Fibroblast of lung (primary cell): ENCODE measurements at regions not wholly inside any gene's neighbourhood (a gene's known extent, or its start where the extent isn't known, plus 50 kb on each side); places are given as distances from the start of the nearest gene placed in this dataset.

Source experiments
- DNase-seq, 2 donors: peaks; one replicate each; pipeline versions ENCODE4 v3.0.0 to v3.0.0-alpha.2; 2010; ENCODE audit warnings: low read depth in 2 of 2
- H2AFZ ChIP-seq: 2 replicates; pipeline ENCODE4 v1.5.1; 2012; ENCODE audit warnings: low read length, control low read depth, inconsistent platforms
- H3K27ac ChIP-seq: 2 replicates; pipeline ENCODE4 v1.5.1; 2011; ENCODE audit warnings: low read length, control low read depth; ENCODE audit not compliant: insufficient read depth
- H3K27me3 ChIP-seq: 2 replicates; pipeline ENCODE4 v1.5.1; 2011; ENCODE audit warnings: mild to moderate bottlenecking, low read length; ENCODE audit not compliant: control insufficient read depth, insufficient read depth
- H3K36me3 ChIP-seq: 2 replicates; pipeline ENCODE4 v1.5.1; 2011; ENCODE audit warnings: low read length; ENCODE audit not compliant: control insufficient read depth, insufficient read depth
- H3K4me1 ChIP-seq: 2 replicates; pipeline ENCODE4 v1.5.1; 2011; ENCODE audit warnings: low read length; ENCODE audit not compliant: control insufficient read depth, insufficient read depth; ENCODE audit errors: extremely low read depth
- H3K4me2 ChIP-seq: 2 replicates; pipeline ENCODE4 v1.5.1; 2011; ENCODE audit warnings: low read length, control low read depth; ENCODE audit not compliant: insufficient read depth; ENCODE audit errors: extremely low read depth
- H3K4me3 ChIP-seq, 4 experiments: fragments of 200-600 bp in 1 of 4; sonication (generic) in 1 of 4; replicated peaks in 1 of 4; 2 replicates each; pipeline ENCODE4 v1.5.1; 2011 to 2016; ENCODE audit warnings: low read length in 4 of 4, low read depth in 3 of 4, mild to moderate bottlenecking in 3 of 4, control low read depth in 2 of 4, inconsistent platforms in 1 of 4, mixed read lengths in 1 of 4; ENCODE audit not compliant: insufficient read depth in 1 of 4; ENCODE audit errors: control extremely low read depth in 1 of 4
- H3K79me2 ChIP-seq: 2 replicates; pipeline ENCODE4 v1.5.1; 2012; ENCODE audit warnings: mild to moderate bottlenecking, low read length, inconsistent platforms; ENCODE audit not compliant: control insufficient read depth, insufficient read depth
- H3K9ac ChIP-seq: 2 replicates; pipeline ENCODE4 v1.5.1; 2011; ENCODE audit warnings: mild to moderate bottlenecking, low read length, control low read depth; ENCODE audit not compliant: insufficient read depth
- H3K9me3 ChIP-seq: 2 replicates; pipeline ENCODE4 v1.5.1; 2012; ENCODE audit warnings: low read depth, low read length; ENCODE audit not compliant: control insufficient read depth, insufficient read depth
- H4K20me1 ChIP-seq: 2 replicates; pipeline ENCODE4 v1.5.1; 2011; ENCODE audit warnings: low read length; ENCODE audit not compliant: control insufficient read depth, insufficient read depth; ENCODE audit errors: extremely low read depth
- EZH2 ChIP-seq: IDR thresholded peaks from 2 replicates; pipeline ENCODE4 v1.5.1; 2012; ENCODE audit warnings: low read length, control low read depth, mild to moderate bottlenecking; ENCODE audit errors: missing control alignments
- TF ChIP-seq, protein P1 (sequence below), 2 donors: IDR thresholded peaks in 1 of 2; conservative IDR thresholded peaks in 1 of 2; 1 replicate in 1 of 2; 2 replicates in 1 of 2; pipeline ENCODE4 v1.5.1; 2011 to 2012; ENCODE audit warnings: low read length in 2 of 2, control low read depth in 1 of 2, inconsistent platforms in 1 of 2, low read depth in 1 of 2, mild to moderate bottlenecking in 1 of 2

DNA sequence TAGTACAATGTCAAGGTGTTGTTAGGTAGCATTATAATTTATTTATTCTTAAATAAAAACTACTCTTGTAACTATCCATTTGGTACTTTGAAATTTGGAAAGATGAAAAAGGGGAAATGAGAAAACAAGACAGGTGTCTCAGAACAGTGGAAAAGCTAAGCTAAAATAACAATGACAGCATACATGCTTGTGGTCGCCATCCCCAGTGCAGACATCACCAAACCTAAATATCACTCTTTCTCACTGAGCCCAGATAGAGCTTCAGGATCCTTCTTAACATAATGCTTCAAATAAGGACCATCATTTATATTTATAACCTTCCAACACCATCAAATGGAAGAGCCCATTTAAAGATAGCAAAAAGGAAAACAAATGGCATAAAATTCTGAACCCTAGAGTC lies 434.4 kb upstream of the BRINP1 start:
- Histone ChIP-seq H3K4me2 (no peak overlapping the region), H3K9me3 (no peaks in the 10 kb centered on the region), H2AFZ (no peak overlapping the region), H3K79me2 (no peaks in the 10 kb centered on the region), H3K27ac (no peak overlapping the region), H3K9ac (no peak overlapping the region), H3K4me3 (no peak overlapping the region), H3K36me3 (no peaks in the 10 kb centered on the region), H3K4me1 (no peaks in the 10 kb centered on the region), H4K20me1 (no peaks in the 10 kb centered on the region), H3K27me3 (no peaks in the 10 kb centered on the region)
- DNase-seq, result no peak
- TF ChIP-seq, protein P1, sequence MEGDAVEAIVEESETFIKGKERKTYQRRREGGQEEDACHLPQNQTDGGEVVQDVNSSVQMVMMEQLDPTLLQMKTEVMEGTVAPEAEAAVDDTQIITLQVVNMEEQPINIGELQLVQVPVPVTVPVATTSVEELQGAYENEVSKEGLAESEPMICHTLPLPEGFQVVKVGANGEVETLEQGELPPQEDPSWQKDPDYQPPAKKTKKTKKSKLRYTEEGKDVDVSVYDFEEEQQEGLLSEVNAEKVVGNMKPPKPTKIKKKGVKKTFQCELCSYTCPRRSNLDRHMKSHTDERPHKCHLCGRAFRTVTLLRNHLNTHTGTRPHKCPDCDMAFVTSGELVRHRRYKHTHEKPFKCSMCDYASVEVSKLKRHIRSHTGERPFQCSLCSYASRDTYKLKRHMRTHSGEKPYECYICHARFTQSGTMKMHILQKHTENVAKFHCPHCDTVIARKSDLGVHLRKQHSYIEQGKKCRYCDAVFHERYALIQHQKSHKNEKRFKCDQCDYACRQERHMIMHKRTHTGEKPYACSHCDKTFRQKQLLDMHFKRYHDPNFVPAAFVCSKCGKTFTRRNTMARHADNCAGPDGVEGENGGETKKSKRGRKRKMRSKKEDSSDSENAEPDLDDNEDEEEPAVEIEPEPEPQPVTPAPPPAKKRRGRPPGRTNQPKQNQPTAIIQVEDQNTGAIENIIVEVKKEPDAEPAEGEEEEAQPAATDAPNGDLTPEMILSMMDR (conservative IDR thresholded peaks at IDR 0.05 in 1 of 2, IDR thresholded peaks at IDR 0.05 in 1 of 2; ENCODE audit: low read depth in 1 of 2, low read length in 2 of 2), result no peak
- no peak for TF ChIP-seq EZH2

DNA sequence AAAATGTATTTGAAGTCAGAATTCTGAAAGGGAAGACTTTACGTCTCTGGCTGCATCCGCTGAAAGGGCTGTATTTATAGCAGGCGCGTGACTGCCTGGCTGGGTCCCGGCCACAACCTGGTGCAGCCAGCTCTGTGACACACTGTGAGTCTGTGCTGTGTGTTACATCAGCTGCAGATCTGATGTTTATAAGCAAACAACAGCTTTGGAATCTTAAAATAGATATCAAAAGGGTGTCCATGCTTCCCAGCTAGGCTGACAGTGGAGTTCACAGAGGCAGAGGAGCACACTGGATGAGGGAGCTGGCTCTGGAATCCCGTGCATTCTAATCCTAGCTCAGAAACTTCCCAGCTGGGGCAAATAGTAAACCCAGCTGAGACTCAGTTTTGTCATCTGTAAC lies 433.4 kb upstream of the BRINP1 start:
- no peak overlapping the region for H3K4me2 ChIP-seq
- no peaks in the 10 kb centered on the region for H4K20me1 ChIP-seq
- H3K4me3 ChIP-seq, result no peak overlapping the region
- no peaks in the 10 kb centered on the region for H3K4me1 ChIP-seq
- no peaks in the 10 kb centered on the region for H3K27me3 ChIP-seq
- no peaks in the 10 kb centered on the region for H3K9me3 ChIP-seq
- no peaks in the 10 kb centered on the region for H3K79me2 ChIP-seq
- H3K9ac ChIP-seq, result no peak overlapping the region
- TF ChIP-seq, protein P1 (conservative IDR thresholded peaks at IDR 0.05 in 1 of 2, IDR thresholded peaks at IDR 0.05 in 1 of 2; ENCODE audit: low read depth in 1 of 2, low read length in 2 of 2), result no peak
- TF ChIP-seq EZH2, result no peak
- no peak overlapping the region for H3K27ac ChIP-seq
- no peak overlapping the region for H2AFZ ChIP-seq
- no peak for DNase-seq
- no peaks in the 10 kb centered on the region for H3K36me3 ChIP-seq

DNA sequence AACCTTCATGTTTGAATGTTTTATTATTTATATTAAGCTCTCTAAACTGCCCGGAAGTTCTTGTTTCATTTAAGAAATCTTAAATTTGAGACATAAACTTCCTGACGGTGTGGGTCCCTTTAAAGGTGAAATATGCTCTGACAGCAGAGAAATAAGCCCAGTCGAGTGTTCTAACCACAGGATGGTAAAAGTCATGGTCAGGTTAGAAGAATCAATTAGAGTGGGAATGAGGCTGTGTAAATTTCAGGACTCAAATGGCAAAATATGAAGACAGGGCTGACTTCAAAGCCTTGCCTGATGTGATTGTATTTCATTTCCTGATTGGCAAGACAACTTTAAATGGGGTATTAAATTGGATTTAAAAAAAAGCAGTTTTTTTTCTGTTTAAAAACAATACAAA lies 432.9 kb upstream of the BRINP1 start:
- H3K9ac ChIP-seq, result no peak overlapping the region
- H3K4me3 ChIP-seq, result no peak overlapping the region
- DNase-seq, result no peak
- no peaks in the 10 kb centered on the region for H3K9me3 ChIP-seq
- no peak overlapping the region for H3K27ac ChIP-seq
- H4K20me1 ChIP-seq, result no peaks in the 10 kb centered on the region
- TF ChIP-seq, protein P1 (conservative IDR thresholded peaks at IDR 0.05 in 1 of 2, IDR thresholded peaks at IDR 0.05 in 1 of 2; ENCODE audit: low read depth in 1 of 2, low read length in 2 of 2), result no peak
- no peak for TF ChIP-seq EZH2
- H3K79me2 ChIP-seq, result no peaks in the 10 kb centered on the region
- H3K36me3 ChIP-seq, result no peaks in the 10 kb centered on the region
- H2AFZ ChIP-seq, result no peak overlapping the region
- no peak overlapping the region for H3K4me2 ChIP-seq
- no peaks in the 10 kb centered on the region for H3K4me1 ChIP-seq
- no peaks in the 10 kb centered on the region for H3K27me3 ChIP-seq
